Right lobe of liver (tissue), 6 donors: ENCODE measurements at regions not wholly inside any gene's neighbourhood (a gene's known extent, or its start where the extent isn't known, plus 50 kb on each side); places are given as distances from the start of the nearest gene placed in this dataset.

Experiments used
- ATAC-seq, 4 donors: fragments of 200-7000 bp; cut with Tn5 transposase; one replicate each; pipeline ENCODE4 v1.9.1; 2020; ENCODE audit warnings: mild to moderate bottlenecking in 4 of 4, moderate library complexity in 4 of 4
- DNase-seq, 3 donors: peaks; one replicate each; pipeline ENCODE4 v3.0.0-alpha.2; 2020
- H3K27ac ChIP-seq, 3 donors: fragments of 200-600 bp; one replicate each; pipeline ENCODE4 v1.8.0; 2022
- H3K27me3 ChIP-seq, 2 donors: fragments of 200-600 bp; one replicate each; pipeline ENCODE4 v1.8.0; 2022
- H3K36me3 ChIP-seq, 4 donors: fragments of 200-600 bp; sonication (generic) in 1 of 4; one replicate each; pipeline versions ENCODE4 v1.5.1 to v1.8.0; 2017 to 2022; ENCODE audit warnings: control low read depth in 1 of 4
- H3K4me1 ChIP-seq, 4 donors: fragments of 200-600 bp; sonication (generic) in 1 of 4; one replicate each; pipeline versions ENCODE4 v1.5.1 to v1.8.0; 2017 to 2022; ENCODE audit warnings: control low read depth in 1 of 4
- H3K4me3 ChIP-seq, 3 donors: fragments of 200-600 bp; one replicate each; pipeline ENCODE4 v1.8.0; 2022
- H3K9me3 ChIP-seq, 4 donors: fragments of 200-600 bp; sonication (generic) in 1 of 4; one replicate each; pipeline versions ENCODE4 v1.5.1 to v1.8.0; 2017 to 2022; ENCODE audit warnings: control low read depth in 1 of 4
- CTCF ChIP-seq, 4 donors: fragments of 200-600 bp in 3 of 4; fragments of 450-650 bp in 1 of 4; IDR thresholded peaks; one replicate each; pipeline versions ENCODE4 v1.5.1 to v1.8.0; 2016 to 2022; ENCODE audit warnings: antibody characterized with exemption in 4 of 4, mild to moderate bottlenecking in 2 of 4
- POLR2A ChIP-seq: fragments of 450-650 bp; IDR thresholded peaks from one replicate; pipeline ENCODE4 v1.6.1; 2017; ENCODE audit warnings: antibody characterized with exemption, mild to moderate bottlenecking
- WGBS: methylation state at CpG from one replicate; pipeline ENCODE4 v1.1.6; 2018; ENCODE audit warnings: low coverage, low lambda C conversion rate; ENCODE audit not compliant: insufficient coverage; ENCODE audit errors: missing lambda C conversion rate; 5-methylcytosine and 5-hydroxymethylcytosine counted together
- intact Hi-C, 2 donors: fragments of 100-400 bp; cut with DNase I; formaldehyde crosslinking; loops; one replicate each; pipeline versions ENCODE4 v1.11.2 to v1.14.1; 2022
- donor health status: DM: no; HTN: yes; CAD: no.
- donor health status: DM: no; HTN: no; CAD: no.
- donor health status: DM: no; HTN: no; CAD: no.
- donor health status: DM: no; HTN: yes; CAD: no.
- donor health status: DM: no; HTN: yes; CAD: no.

DNA sequence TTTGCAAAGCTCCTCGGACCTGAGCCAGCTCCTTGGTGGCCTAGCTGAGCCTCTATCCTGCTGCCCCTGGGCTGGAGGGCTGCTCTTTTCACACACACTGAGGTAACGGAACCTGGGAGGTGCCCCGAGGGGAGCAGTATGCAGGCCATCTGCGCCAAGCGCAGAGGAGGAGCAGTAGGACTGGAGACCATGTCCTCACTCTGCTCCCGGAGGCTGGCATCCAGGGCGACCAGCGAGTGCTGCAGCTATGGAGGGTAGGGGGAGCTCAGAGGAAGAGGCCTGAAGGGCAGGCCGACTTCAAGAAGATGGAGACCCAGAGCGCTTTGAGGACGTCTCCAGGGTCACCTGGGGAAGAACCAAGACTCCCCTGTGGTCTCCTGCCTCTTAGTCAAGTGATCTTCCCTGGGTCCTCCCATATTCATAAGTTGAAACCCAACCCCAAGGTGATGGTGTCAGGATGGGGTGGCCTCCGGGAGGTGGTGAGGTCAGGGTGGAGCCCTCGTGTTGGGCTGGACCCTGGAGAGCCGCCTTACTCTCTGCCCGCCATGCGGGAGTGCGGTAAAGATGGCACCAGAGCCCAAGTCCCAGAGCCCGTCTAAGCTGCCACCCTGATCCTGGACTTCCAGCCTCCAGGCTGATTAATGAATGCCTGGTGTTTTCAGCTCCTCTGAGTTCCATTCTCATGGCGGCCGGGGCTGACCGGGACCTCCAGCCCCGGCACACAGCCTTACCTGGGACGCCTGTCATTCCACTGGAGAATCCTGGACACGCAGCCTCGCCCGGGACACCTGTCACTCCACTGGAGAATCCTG, 160.7 kb downstream of the NDUFA10 start:
- TF ChIP-seq CTCF (IDR thresholded peaks at IDR 0.05) (no peak), POLR2A (no peak)
- Histone ChIP-seq H3K27me3 (no peaks in the 10 kb centered on the region), H3K27ac (no peak overlapping the region), H3K9me3 (no peaks in the 10 kb centered on the region), H3K4me3 (no peak overlapping the region), H3K4me1 (no peaks in the 10 kb centered on the region), H3K36me3 (no peaks in the 10 kb centered on the region)
- DNase-seq (no peak), ATAC-seq (peak in 1 of 4 donors; percentile 36)
- WGBS = 80% methylated on average over 1 of the region's 26 CpGs
- intact Hi-C loops = no loop called here

DNA sequence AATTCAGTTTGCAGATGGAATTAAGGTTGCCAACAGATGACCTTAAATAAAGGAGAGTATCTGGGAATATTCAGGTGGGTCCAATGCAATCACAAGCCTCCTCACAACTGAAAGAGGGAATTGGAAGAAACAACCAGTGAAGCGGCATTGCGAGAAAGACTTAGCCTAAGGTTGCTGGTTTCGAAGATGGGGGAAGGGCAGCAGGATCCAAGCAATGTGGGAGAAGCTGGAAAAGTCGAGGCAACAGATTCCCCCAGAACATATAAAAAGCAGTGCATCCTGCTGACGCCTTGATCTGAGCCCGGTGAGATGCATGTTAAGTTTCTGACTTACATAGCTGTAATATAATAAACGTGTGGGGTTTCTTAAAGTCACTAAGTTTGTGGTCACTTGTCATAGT, 162.5 kb downstream of the NDUFA10 start:
- 63% methylated on average over 7 of the region's 7 CpGs for WGBS
- H3K27ac ChIP-seq = no peak overlapping the region
- ATAC-seq (no peak), DNase-seq (no peak)
- no peaks in the 10 kb centered on the region for H3K27me3 ChIP-seq
- no peak overlapping the region for H3K4me3 ChIP-seq
- intact Hi-C loops = no loop called here
- H3K9me3 ChIP-seq = no peaks in the 10 kb centered on the region
- TF ChIP-seq POLR2A = no peak
- TF ChIP-seq CTCF (IDR thresholded peaks at IDR 0.05) = no peak
- no peaks in the 10 kb centered on the region for H3K36me3 ChIP-seq
- H3K4me1 ChIP-seq = no peaks in the 10 kb centered on the region

DNA sequence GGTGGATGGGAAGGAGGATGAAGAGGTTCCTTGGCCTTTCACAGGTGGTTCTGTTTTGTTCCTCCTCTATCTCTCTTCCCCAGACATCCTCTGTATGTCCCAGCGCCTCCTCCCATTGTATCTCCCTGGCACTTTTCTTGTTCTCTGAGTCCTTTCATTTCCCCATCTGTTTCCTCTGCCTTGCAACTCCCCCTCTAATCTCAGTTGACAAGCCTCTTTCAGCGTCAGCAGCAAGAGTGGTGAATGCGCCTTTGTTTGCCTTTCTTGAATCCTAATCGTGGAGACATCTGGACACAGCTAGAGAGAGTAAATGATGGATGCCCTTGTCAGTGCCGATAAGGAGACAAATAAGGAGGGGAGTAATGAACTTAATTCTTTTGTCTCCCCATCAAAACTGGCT, 167.0 kb downstream of the NDUFA10 start:
- intact Hi-C loops = no loop called here
- Histone ChIP-seq H3K4me1 (no peaks in the 10 kb centered on the region), H3K9me3 (no peaks in the 10 kb centered on the region), H3K4me3 (no peak overlapping the region), H3K36me3 (no peaks in the 10 kb centered on the region), H3K27ac (no peak overlapping the region), H3K27me3 (no peaks in the 10 kb centered on the region)
- WGBS = 17% methylated on average over 5 of the region's 5 CpGs
- DNase-seq (no peak), ATAC-seq (peak; percentile 48 to 79 (median 66))
- TF ChIP-seq POLR2A (no peak), CTCF (IDR thresholded peaks at IDR 0.05) (no peak)

- H3K27ac ChIP-seq = no peak overlapping the region
- ATAC-seq (no peak), DNase-seq (no peak)
- no peak overlapping the region for H3K4me3 ChIP-seq
- TF ChIP-seq CTCF (IDR thresholded peaks at IDR 0.05) (no peak), POLR2A (no peak)
- H3K27me3 ChIP-seq = no peaks in the 10 kb centered on the region
- no peaks in the 10 kb centered on the region for H3K9me3 ChIP-seq
- no peaks in the 10 kb centered on the region for H3K4me1 ChIP-seq
- no CpG with 5 or more reads among the region's 1 CpG for WGBS
- intact Hi-C loops = no loop called here
- no peaks in the 10 kb centered on the region for H3K36me3 ChIP-seq
These were observed 167.6 kb downstream of the NDUFA10 start for GRCh38 chr2:239857591-239857990.
